HK-2 (cell line): ENCODE measurements at regions not wholly inside any gene's neighbourhood (a gene's known extent, or its start where the extent isn't known, plus 50 kb on each side); places are given as distances from the start of the nearest gene placed in this dataset.

Experiments used
- DNase-seq: peaks from one replicate; pipeline ENCODE4 v3.0.0-alpha.2; 2018; ENCODE audit not compliant: unreplicated experiment

DNA sequence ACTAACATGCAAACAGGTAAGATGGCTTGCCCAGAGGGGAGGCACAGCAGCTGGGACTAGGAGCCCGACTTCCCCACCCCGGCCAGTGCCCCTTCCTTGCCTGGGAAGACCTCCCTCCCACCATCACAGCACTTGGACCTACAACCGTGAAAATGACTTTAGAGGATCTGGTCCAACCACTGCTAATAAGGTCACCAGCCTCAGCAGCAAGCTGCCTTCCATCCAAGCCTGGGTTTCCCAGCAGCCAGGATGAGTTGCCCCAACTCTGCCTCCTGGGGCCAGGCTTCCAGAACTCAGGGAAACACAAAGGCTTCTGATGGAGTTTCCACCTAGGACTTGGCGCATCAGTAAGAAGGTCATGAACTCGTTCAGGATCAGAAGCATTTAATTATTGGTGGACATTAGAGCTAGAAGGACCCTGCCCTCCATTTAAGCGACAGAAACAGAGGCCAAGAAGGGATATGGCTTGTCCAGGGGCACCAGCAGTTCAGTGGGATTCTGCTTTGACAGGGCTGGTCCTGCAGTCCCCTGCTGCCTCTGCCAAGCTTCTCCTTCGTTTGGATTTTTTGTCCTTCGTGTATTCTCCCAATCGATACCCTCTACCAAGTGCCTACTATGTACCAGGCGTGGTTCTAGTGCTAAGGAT is 403.0 kb upstream of the ID2 start:
- no peak for DNase-seq

DNA sequence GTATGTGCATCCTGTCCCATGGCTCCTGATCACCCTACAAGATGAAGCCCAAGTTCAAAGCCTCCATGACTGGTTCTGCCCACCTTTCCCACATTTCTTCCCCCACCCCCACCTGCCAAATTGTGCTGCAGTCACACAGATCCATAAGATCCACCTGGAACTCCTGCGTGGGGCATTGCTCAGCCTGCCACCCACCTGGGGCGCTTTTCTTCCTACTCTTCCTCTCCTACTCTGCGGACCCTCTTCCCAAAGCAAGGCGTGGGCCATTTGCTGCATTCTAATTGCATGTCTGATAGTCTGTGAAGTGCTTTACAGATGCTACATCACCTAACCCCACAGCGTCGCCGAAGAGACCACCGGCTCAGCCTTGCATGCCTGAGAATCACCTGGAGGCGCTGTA is 402.4 kb upstream of the ID2 start:
- no peak for DNase-seq

GRCh38 chr2:8281234-8281633 is 400.6 kb upstream of the ID2 start:
- DNase-seq: no peak

DNA sequence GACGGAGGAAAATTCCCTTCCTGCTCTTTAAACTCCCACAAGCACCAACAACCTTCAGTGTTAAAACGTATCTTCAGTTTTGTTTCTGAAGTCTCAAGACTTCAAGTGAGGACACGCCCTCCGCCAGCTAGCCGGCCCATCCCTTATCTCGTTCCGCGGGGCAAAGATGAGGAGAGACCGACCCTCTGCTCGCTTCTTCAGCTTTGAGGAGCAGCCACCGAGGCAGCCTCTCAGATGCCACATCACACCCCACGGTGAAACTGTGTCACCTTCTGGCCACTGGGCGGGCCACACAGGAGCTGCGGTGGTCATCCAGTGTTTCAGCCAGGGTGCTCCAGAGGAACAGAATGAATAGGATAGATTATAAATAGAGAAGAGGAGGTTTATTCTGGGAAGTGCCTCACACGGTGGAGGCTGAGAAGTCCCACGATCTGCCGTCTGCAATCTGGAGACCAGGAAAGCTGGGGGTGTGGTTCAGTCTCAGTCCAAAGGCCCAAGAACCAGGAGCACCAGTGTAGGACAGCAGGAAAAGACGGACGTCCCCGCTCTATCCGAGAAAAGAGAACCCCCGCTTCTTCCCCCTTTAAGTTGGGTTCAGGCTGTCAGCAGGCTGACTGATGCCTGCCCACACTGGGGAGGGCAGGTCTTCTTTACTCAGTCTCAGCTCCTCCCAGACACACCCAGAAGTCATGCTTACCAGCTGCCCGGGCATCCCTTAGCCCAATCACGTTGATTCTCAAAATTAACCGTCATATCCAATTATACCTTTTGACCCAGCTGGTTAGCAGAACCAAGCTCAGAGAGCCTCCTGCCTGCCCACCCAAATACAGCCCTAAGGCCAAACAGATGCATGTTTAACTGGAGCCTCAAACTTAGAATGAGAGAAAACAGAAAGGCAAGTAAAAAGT is 399.7 kb upstream of the ID2 start:
- no peak for DNase-seq

DNA sequence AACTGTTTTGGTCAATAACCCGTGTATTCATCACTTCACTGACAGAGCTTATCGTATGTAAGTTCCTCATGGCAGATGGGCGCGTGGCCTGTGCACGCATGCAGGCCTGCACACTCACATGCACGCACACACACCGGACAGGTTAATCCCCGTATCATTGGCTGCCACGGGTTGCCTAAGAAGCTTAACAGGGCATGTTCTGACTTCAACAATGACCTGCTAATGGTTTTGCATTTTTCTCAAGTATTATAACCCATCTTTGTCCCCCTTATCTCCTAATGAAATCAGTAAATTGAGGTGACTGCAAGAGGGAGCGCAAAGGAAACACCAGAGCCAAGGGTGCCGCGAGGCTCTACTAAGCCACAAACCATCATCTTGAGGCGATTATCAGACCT is 399.0 kb upstream of the ID2 start:
- no peak for DNase-seq

GRCh38 chr2:8285081-8285480 is 396.8 kb upstream of the ID2 start:
- no peak for DNase-seq

DNA sequence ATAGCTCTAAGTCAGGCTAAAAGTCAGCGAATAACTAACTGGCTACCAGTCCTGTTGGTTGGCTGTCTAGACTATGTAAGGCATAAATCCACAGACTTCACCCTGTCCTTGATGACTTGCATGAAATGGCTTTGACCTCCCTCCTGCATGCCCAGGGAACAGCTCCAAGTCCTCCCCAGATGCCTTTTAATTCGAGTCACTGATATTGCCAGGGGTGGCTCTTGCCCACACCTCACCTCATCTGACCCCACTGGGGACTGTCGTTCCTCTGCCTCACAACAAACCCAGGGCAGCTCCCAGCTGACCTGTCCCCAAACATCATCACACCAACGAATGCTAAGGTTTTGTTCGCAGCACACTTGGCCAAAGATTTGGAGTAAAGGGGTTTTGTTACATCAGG is 396.0 kb upstream of the ID2 start:
- DNase-seq: no peak

GRCh38 chr2:8288206-8288605 is 393.6 kb upstream of the ID2 start:
- no peak for DNase-seq

DNA sequence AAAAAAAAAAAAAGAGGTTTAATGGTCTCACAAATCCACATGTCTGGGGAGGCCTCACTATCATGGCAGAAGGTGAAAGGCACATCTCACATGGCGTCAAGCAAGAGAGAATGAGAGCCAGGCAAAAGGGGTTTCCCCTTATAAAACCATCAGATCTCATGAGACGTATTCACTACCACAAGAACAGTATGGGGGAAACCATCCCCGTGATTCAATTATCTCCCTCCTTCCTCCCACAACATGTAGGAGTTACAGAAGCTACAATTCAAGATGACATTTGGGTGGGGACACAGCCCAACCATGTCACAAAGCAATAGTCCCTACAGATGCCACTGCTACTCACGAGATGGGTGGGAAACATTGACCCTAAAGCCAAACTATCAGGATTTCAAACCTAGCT is 392.7 kb upstream of the ID2 start:
- DNase-seq: no peak

GRCh38 chr2:8290771-8291352 is 391.0 kb upstream of the ID2 start:
- DNase-seq: no peak

DNA sequence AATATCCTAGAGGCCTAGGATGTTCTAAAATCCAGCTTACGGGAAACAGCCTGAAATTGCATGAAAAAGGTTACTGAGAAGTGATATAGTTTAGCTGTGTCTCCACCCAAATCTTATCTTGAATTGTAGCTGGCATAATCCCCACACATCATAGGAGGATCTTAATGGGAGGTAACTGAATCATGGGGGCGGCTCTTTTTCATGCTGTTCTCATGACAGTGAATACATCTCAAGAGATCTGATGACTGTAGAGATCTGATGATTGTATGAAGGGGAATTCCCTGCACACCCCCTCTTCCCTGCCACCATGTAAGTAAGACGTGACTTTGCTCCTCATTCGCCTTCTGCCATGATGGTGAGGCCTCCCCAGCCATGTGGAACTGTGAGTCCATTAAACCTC is 385.6 kb upstream of the ID2 start:
- DNase-seq: no peak

DNA sequence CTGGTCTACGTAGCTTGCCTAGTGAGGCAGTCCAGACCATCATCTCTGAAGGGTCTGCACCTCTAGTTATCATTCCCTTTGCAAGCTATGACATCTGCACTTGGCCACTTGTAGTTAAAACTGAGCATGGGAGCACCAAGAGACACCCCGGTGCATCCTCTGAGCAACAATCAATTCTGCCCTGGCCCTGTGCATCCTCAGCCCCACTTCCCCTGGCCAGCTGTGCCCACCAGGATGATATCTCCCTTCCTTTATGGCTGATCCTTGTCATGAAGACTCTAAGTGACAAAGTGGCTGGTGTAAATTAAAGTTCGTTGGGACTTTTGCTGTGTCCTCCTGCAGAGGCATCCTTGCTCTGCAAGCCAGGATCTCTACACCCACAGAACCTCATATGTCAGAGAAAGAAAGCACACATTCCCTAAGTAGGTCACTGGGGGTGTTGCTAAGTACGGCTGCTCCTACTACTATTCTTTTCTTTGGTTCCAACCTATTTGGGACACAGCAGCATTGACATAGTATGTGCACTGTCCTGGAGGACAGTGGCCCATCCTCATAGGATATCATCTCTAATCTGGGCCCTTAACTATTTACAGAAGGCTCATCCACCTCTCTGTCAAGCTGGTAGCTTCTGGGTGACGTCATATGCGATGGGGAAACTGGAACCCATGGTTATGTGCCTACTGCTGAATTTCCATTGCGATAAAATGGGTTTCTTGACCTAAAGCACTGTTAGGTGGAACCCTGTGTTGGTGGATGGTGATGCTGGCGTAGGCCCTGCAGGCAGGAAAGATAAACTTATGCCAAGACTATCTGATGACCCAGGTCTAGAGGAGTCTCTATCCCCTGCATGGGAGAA is 384.3 kb upstream of the ID2 start:
- DNase-seq: no peak

DNA sequence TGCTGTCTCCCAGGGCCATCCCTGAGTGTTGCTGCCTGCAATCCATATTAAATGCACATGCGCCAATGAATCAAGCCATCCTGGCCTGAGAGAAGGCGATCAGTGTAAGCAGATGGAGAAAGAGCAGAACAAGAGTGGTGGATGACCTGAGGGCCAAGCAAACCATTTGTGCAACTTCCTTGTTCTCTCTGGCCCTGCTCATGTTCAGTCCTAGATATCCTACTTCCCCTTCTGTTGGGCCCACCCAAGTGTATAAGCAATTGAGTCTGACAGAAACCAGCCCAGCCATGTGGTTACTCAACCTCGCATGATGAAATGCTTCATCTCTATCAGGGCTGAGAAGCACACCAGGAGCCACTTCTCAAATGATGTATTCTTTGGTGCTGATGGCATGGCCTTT is 383.1 kb upstream of the ID2 start:
- no peak for DNase-seq

DNA sequence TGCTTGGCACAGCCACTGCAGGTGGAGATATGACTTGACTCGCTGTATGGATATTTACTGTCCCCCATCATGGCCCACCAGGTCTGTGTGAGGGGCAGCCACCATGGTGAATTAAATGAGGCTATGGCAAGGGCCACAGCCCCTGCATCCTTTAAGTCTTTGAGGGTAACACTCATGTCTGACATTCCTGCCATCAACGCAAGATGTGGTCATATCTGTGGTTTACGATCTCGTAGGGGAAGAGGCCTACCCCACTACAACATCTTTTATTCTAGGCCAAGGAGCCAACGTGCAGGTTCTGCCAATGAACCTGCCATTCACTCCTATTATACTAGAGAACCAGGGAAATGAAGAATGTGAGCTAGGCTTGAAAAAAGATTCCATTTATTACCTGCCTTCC is 381.6 kb upstream of the ID2 start:
- DNase-seq: no peak

- DNase-seq: no peak
Observed at GRCh38 chr2:8300905-8301304, 381.0 kb upstream of the ID2 start.

DNA sequence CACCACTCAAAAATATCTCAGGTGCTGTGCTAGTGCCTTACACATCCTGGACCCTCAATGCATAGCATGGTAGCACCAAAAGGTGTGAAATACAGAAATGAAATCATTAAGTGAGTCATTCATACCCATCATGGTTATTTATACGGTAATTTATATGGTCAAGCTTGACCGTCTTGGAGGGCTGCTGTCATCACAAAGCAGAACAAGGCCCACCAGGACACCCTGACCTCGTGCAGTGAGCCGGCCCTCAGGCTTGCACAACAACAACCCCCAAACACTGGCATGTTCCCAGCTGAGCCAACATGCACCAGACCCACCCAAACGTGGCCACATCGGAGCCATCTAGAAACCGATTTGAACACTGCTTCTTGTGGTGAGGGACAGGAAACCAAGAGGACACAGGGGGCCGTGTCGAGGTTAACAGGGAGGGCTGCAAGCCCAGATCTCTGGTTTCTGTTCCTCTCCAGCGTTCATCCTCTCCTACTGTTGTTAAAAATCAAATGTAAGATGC is 378.5 kb upstream of the ID2 start:
- no peak for DNase-seq

GRCh38 chr2:8304821-8305766 is 376.8 kb upstream of the ID2 start:
- DNase-seq: no peak

- no peak for DNase-seq
Observed at GRCh38 chr2:8306530-8307351, 375.1 kb upstream of the ID2 start.

DNA sequence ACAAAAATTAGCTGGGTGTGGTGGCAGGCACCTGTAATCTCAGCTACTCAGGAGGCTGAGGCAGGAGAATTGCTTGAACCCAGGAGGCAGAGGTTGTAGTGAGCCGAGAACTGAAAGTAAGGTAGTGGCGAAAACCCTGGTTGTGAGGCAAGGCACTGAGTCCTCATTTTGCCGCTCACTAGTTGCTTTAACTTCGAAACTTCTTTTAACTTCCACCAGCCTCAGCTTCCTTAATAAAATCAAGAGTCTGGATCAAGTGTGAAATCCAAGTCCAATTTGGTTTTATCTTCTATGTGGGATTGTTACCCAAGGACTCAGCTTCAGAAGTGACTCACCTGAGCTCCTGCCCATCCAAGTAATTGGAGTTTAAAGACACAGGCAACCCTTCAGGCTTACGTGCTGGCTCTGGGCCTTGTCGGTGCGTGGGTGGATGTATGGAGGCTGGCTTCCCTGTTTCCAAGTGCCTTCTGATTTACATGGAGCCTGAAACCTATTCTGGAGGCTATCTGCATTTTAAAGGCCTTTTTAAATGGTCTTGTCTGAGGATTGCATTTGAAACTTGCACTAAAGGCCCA is 374.2 kb upstream of the ID2 start:
- no peak for DNase-seq

DNA sequence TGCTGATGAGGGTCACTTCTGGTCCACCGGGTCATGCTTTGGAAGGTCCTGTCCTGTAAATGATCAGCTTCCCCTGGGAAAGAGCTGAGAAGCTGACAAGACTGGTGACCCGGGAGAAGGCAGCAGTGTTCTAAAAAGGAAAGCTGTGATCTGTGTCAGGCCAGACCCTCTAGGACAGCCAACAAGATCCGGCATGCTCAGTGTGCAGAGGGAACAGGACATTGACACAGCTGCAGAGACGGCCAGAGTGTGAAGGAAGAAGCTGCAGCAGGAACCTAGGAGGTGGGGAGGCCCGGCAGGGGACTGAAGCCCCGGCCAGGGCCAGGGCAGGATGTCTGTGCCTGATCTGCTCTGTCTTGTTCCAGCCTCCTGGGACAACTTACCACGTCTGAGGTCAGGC is 372.7 kb upstream of the ID2 start:
- no peak for DNase-seq
